Stimulated activated CD4-positive, alpha-beta T cell treated with anti-CD3 and anti-CD28 coated beads, TNF-alpha, amount 100 ng/mL, for 1 hour (primary cell): ENCODE measurements at regions not wholly inside any gene's neighbourhood (a gene's known extent, or its start where the extent isn't known, plus 50 kb on each side); places are given as distances from the start of the nearest gene placed in this dataset.
A peak's percentile ranks its signal among the peaks of the same experiment; 100 is the strongest.
"Not testable (repeated sequence)": the region's sequence is repeated elsewhere in the genome, so short reads cannot be mapped to it uniquely, and the experiment has no call there.

ENCODE experiments used
- DNase-seq, 3 donors: peaks; one replicate each; pipeline ENCODE4 v3.0.0-alpha.2; 2020; ENCODE audit warnings: low read depth in 3 of 3, low spot score in 1 of 3

DNA sequence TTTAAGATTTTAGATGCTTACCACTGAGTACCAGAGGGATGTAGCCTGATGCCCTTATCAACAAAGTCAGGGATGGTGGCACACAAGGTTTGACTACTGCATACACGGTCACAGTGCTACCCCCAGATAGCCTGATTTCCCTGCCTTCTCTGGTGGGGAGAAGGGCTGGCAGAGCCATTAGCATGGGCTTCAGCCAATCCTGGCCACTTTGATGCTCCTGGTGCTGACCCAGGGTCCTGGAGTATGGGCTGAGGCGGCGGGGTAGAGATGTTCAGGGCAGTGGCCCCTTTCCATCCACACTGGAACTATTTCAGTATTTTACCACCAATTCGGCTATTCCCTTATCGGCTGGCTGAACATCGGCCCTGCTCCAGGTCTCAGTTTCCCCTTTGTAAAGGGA lies 83.2 kb downstream of the POTEB3 start:
- DNase-seq: not testable (repeated sequence)

DNA sequence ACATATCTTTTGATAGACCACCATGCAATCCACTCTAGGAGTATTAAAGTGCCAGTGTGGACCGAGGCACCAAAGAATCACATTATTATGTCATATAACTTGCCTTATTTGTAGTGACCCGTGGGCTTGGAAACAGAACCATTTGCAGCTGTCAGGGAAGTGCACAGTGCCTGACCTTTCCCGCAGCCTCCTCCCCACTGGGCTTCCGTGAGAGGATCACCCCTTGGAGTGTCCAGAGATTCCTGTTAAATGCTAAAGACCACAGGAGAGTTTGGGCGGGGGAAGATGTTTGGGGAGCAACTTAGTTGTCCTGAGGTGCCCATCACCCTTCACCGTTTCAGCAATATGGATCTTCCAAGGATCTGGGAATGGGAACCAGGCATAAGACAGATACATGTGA lies 84.4 kb downstream of the POTEB3 start:
- DNase-seq: not testable (repeated sequence)

DNA sequence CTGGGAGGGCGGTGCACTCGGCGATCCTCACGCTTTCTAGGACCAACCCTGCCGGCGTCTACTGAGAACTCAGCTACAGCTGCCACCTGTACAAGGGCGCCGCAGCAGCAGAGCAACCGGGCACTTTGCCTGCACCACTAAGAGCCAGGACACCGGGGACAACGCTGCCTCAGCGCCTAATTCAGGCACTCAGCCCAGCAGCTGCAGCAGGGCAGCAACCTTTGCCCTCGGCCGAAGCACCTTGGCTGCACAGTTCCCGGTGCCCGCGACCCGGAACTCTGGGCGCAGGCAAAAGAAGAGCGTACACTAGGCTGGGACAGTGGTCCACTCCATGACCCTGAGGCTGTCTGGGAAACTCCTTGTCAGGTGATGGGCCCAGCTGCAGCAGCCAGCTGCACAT lies 85.7 kb downstream of the POTEB3 start:
- DNase-seq: not testable (repeated sequence)

DNA sequence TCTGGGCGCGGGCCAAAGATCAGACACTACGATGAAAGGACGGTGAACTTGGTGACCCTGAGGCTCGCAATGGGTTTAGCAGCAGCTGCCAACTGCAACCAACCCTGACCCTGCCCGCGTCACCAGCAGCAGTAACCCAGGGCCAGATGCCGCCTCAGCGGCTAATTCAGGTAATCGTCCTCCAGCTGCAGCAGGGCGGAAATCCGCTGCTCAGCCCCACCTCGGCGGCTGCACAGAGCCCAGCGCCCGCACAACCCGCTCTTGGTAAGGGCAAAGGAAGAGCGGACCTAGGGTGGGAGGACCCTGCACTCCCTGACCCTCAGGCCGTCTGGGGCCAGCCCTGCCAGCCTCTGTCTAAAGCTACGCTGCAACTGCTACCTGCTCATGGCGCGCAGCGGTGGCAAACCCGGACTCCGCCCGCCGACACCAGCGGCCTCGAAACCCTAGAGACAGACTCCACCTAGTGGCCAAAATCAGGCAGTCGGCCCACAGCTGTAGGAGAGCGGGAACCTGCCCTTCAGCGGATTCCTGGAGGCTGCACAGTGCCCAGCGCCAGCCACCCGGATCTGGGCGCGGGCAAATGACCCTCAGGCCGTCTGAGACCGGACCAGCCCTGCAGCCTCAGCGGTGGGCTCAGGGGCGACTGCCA lies 87.5 kb downstream of the POTEB3 start:
- not testable (repeated sequence) for DNase-seq

DNA sequence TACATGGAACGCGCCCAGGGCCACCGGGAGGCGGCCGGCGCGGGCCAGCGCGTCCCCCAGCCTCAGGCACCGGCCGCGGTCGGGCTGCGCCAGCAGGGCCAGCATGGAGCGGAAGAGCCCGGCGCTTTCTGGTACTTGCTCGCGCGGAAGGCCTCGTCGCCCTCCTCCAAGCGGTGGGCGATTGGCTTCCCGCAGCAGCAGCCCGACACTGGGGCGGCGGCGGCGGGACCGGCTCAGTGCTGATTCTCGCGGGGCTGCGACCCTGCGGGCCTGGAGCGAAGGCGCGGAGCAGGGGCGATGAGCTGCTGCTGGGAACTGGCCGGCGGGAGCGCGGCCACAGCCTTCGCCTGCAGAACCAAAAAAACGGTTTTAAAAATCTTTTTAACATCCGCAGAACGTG lies 95.3 kb downstream of the POTEB3 start:
- DNase-seq: not testable (repeated sequence)

DNA sequence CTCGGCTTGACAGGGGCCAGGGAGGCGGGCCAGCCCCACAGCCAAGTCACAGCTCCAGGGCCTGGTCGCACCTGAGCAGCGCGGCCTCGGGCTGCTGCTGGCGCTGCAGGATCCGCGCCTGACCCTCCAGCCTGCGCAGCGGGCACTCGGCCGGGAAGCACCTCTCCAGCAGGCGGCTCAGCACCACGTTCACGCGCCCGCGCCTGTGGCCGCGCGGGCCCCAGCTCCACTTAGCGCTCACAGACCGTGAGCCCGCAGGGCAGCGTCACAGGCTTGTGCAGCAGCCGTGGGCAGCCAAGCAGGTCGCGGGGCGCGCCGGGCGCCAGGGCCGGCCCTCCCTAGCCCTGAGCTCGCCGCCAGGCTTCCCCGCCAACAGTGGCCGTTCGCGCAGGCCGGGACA lies 95.8 kb downstream of the POTEB3 start:
- DNase-seq: not testable (repeated sequence)

DNA sequence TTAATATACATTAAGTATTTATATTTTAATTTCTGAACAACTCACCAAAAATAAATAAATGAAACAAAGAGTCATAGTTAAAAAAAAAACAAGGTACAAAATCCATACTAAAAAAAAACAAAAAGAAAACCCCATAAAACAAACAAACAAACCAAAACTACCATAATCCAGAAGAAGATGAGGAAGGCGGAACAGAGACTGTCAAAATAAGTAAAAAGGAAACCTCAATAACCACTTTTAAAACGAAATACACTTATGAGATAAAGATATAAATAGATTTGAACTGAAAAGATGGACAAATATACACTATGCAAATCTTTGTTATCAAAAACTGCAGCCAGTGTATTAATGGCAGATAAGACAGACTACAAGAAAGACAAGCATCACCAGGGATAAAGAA lies 103.3 kb downstream of the POTEB3 start:
- DNase-seq: not testable (repeated sequence)

DNA sequence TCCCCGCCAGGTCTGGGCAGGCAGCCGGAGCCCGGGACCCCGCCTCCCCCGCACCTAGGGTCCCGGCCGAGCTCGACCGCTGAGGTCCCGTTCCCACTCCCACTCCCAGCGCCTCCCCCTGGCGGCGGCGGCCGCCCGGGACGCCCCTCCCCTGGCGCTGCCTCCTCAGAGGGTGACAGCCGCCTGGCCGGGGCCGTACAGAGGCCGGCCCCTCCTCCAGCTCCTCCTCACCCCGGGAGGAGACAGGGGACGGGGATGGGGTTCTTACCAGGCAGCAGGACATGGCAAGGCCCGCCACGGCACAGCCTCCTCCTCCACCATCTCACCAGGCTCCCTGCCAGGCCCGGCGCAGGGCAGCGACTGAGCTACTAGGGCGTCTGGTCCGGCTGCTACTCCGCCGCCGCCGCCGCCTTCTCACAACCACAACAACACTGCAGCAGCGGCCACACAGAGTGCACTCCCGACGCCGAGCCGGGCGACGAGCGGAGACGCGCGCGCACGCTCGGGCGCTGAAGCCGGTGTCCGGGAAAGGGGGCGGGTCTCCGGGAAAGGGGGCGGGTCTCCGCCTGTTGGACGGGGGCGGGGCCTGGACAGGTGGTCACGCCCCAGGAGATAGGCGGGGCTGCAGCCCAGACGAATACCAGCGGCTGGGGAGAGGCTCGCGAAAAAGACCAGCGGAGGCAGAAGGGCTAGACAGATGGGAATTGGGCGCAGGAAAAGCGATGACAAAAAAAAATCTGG lies 115.4 kb downstream of the POTEB3 start:
- DNase-seq: peak in 1 of 3 donors; percentile 32

DNA sequence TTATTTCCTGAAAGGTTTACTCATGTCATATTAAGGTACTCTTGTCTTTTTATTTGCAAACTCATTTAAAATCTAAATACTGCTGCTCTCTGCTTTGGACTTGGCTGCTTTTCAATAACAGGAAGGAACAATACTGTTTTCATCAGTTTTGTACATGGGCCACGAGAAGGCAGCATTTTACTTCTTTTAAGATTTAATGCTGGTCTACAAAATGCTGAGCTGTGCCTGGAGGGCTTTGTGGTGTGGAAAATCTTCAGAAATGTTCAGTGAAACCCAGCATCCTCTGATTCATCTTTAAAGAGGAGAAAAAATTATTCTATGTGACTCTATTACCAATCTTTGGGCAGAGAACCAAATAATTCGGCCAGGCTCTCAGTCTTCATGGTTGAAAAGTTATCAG lies 155.9 kb downstream of the POTEB3 start:
- not testable (repeated sequence) for DNase-seq

DNA sequence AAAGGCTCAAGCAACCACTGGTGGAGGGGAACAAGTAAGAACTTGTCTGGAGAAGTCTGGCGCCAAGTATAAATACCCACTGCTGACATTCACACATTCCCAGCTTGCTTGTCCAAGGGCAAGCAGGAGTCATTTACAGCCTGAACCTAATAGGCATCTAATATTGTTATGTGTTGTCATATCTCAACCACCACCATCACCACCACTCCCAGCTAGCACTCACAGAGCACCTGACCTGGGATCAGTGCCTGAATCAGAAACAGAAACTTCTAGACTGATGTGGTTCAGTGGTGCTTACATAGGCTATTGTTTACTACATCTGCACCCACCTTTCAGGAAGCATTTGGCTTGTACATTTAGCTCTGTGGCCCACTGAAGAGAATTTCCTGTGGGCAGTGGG lies 157.1 kb downstream of the POTEB3 start:
- DNase-seq: not testable (repeated sequence)

DNA sequence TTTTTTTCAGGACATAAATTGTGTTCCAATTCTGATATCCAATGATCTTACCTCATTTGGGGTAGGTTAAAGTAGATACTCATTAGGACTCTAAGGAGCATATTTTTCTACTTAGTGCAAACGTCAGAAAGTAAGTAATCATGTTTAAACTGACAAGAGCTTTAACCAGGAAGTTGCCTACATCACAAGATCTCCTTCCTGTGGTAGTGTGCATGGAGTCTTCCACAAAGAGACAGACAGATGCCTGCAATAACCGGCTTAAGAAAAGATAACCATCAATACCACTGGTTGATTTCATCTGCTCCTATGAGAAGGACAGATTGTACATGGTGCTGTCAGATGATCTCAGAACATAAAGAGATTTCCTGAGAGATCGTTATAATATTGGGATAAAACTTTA lies 160.0 kb downstream of the POTEB3 start:
- not testable (repeated sequence) for DNase-seq

DNA sequence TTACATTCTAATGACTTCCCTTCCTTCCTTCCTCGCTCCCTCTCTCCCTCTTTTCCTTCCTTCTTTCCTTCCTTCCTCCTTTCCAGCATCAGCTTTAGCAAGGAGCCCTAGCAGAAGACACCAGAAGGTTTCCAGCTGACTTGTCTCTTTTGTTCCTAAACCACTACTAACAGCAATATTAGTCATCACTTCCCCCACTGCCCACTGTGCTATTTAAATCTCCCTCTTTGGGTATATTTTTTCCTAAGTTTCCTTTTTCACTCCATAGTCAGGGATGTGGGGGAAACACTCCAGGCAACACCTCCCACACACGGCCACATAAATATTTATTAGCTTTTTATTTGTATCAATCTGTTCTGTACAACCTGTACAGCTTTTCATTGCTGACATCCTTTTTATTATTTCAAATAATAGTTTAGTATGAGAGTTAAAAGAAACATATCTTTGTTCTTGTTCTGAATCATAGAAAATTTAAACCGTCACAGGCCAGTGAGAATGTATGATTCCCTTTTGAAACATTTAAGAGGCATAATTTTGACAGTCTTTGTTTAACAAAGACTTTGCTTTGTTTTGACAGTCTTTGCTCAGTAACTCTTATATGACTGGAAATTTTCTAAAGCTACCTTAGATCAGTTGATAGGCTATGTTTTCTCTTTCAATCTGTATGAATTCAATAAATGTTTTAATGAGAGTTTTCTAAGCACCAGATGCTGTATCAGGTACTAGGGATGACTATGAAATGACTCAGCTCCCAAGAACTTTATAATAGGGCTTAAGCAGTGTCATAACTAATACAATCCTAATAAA lies 167.9 kb downstream of the POTEB3 start:
- DNase-seq: not testable (repeated sequence)

DNA sequence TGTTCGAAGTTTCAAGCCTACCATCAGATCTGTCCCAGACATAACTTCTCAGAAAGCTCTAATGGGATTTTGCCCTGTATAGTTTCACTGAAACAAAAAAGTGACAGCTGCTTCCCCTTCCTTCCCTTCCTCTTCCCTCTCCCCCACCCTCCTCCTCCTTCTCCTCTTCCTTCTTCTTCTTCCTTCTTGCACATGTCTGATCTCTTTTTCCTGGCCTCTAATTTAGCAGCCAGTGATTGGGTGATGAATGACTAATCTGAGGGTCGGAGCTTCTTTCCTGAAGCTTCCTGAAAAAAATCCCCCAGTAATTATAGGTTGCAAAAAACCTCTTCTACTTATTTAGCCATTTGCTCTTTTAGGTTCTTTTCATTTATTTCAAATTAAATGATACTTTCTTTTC lies 168.7 kb downstream of the POTEB3 start:
- no peak for DNase-seq

DNA sequence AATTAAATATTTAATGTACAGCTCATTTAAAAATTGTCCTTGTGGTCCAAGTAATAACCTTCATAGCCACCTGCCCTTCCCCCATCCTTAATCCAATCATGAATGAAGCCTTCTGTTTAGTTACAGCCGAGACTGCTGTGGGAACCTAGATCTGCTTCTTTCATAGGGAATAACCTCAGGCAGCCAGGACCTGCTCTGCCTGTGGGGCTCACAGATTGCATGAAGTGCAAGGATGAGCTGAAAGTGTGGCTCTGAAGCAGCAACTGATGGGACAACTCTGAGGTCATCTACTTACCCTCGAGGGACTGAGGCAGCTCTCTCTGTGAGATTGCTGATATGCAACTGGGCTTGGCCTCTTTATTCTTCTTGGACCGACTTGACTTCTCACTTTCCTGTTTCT lies 169.8 kb downstream of the POTEB3 start:
- no peak for DNase-seq

DNA sequence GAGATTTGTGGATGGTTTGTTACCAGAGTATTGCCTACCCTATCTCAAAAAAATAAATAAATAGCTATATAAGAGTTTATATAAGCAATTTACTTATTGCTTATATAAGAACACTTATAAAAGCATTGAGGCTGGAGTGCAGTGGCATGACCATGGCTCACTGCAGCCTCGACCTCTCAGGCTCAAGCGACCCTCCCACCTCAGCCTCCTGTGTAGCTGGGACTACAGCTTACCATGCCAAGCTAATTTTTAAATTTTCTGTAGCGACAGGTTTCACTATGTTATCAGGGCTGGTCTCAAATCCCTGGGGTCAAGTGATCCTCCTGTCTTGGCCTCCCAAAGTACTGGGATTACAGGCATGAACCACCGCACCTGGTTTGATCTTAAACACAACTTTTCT lies 170.6 kb downstream of the POTEB3 start:
- DNase-seq: not testable (repeated sequence)

DNA sequence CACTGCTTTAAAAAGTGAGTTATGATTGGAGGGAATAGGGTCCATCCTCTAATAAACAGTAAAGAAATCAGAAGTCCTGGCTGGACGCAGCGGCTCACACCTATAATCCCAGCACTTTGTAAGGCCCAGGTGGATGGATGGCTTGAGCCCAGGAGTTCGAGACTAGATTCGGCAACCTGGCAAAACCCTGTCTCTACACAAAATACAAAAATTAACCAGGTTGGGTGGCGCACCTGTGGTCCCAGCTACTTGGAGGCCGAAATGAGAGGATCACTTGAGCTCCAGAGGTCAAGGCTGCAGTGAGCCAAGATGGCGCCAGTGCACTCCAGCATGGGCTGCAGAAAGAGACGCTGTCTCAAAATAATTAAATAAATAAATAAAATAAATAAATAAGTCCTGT lies 171.2 kb downstream of the POTEB3 start:
- DNase-seq: no peak

DNA sequence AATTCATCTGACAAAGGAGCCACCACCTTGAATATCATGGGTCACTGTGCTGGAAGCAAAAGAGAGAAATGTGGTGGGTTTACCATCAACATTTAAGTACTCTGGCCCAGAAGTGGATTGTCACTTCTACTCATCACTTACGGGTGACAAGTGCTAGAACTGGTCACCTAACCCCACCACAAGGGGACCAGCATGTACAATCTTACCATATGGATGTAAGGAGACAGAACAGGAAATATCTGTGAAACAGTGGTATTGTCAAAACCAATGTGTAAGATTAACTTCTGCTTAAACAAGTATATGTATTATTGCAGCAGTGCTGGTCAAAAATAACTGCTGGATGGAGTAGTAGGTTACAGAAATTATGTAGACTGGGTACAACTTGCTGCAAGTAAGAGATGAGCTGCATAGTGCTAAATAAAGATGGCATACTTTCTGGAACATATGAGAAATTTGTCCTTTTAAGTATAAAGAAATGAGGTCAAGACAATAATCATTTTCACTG lies 171.8 kb downstream of the POTEB3 start:
- DNase-seq: no peak

DNA sequence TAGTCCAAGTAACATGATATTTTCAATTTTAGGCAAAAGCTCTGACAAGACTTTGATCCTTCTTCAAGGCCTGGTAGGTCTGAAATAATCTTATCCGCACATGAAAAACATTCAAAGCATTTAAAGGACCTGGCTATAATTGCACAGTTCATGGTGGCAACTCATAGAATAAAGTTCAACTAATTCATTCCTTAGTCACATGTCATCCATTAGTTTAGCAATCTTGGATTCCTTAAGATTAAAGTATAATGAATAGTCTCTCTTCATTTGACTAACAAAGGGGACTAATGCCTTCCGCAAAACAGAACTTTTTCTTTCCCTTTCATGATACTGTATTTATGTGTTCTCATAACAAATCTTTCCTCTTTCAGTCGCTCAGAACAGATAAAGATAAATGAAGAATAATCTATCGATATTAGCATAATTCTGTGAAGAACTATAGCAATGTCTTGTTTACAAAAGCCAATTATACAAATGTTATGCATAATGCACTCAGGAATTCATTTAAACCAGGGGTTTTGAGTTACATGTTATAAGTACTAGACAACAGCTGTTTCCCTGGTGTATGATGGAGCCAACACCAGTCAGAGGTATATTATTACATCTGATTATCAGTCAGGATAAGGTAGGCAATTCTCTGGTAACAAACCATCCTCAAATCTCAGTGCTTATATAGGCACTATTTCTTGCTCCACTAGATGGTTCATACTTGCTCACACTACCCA lies 172.5 kb downstream of the POTEB3 start:
- no peak for DNase-seq

DNA sequence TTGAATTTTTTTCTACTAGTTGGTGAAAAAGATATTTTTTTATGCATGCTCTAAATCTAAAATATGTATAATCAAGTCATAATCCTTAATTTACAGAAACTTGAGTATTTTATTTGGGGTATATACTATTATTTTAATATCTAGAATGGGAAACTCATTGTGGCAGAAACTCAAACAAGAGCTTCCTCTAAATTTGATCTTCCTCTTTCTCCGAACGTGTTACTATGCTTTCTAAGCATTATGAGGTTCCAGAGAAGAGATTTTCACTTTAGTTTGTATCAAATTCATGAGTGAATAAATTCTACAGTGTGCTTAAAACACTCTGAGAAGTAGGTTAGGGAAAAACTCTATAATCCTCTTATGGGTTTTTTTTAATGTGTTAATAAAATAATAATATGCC lies 173.1 kb downstream of the POTEB3 start:
- no peak for DNase-seq

DNA sequence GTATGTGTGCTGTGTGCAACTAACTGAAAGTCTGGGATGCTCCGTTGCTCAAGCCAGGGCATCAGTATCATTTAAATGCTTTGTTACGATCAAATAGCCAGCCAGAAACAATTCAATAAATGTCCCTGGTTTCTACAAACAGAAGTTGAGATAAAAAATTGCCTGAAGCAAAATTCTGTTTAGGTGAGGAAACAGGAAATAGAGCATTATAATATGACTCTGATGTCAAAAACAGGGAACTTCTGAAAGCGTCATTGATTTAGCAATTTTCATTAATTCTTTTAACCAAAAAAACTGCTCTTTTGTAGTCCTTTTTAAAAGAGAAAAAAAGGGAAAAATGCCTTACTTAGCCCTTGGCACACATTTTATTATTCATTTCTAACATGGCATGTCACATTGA lies 174.7 kb downstream of the POTEB3 start:
- not testable (repeated sequence) for DNase-seq

DNA sequence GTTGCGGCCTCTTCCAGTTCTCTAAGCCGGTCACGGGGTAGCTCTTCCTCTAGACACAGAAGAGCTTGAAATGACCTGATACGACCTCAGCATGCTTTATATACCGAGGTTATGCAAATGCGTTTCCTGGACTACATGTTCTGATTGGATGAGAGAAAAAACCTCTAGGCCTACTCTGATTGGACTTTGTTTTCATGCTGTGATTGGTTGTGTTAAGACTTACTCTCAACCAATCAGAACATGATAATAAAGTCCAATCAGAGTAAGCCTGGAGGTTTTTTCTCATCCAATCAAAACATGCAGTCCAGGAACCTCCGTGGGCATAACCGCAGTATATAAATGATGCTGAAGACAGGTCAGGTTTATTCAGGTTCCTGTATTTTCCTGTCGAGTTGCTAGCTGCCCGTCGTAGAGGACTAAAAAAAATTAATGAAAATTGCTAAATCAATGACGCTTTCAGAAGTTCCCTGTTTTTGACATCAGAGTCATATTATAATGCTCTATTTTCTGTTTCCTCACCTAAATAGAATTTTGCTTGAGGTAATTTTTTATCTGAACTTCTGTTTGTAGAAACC lies 177.4 kb downstream of the POTEB3 start:
- no peak for DNase-seq
